CD4-positive, alpha-beta memory T cell (primary cell): ENCODE measurements at regions not wholly inside any gene's neighbourhood (a gene's known extent, or its start where the extent isn't known, plus 50 kb on each side); places are given as distances from the start of the nearest gene placed in this dataset.

ENCODE experiments used
- CTCF ChIA-PET: fragments of 350-600 bp; sonication (Branson Sonifier 250); formaldehyde crosslinking; loops from one replicate; lab custom pipeline; 2021; ENCODE audit warnings: inconsistent platforms; ENCODE audit not compliant: partially characterized antibody; lab: Charles Lee
- POLR2A ChIA-PET: fragments of 350-600 bp; sonication (Branson Sonifier 250); formaldehyde crosslinking; loops from one replicate; lab custom pipeline; 2021; ENCODE audit not compliant: partially characterized antibody; lab: Charles Lee
- DNase-seq, 5 donors: peaks; one replicate each; pipeline versions ENCODE4 v3.0.0 to v3.0.0-alpha.2; 2020 to 2022; ENCODE audit warnings: mixed read lengths in 1 of 5
- H3K27ac ChIP-seq: one replicate; pipeline ENCODE4 v1.7.0; 2013; ENCODE audit warnings: low read depth, low read length
- H3K27me3 ChIP-seq: 2 replicates; pipeline ENCODE4 v1.7.0; 2013; ENCODE audit warnings: mild to moderate bottlenecking, low read length, moderate library complexity; ENCODE audit not compliant: insufficient read depth
- H3K36me3 ChIP-seq: 2 replicates; pipeline ENCODE4 v1.7.0; 2013; ENCODE audit warnings: mild to moderate bottlenecking, low read length, moderate library complexity; ENCODE audit not compliant: insufficient read depth
- H3K4me1 ChIP-seq: 2 replicates; pipeline ENCODE4 v1.7.0; 2013; ENCODE audit warnings: mild to moderate bottlenecking, low read length, moderate library complexity; ENCODE audit not compliant: insufficient read depth
- H3K4me3 ChIP-seq, 2 donors: one replicate each; pipeline ENCODE4 v1.7.0; 2013; ENCODE audit warnings: low read length in 2 of 2, mild to moderate bottlenecking in 1 of 2
- H3K9me3 ChIP-seq, 2 donors: one replicate each; pipeline ENCODE4 v1.7.0; 2013; ENCODE audit warnings: low read length in 2 of 2, control low read depth in 1 of 2; ENCODE audit not compliant: control insufficient read depth in 1 of 2
- H3K27ac Mint-ChIP-seq, 7 donors: one replicate each; pipeline ENCODE4 v1.8.0; 2020 to 2021; ENCODE audit warnings: mixed read lengths in 7 of 7, mild to moderate bottlenecking in 6 of 7, inconsistent platforms in 3 of 7, moderate library complexity in 3 of 7
- H3K27me3 Mint-ChIP-seq, 2 donors: one replicate each; pipeline ENCODE4 v1.8.0; 2020 to 2021; ENCODE audit warnings: mixed read lengths in 2 of 2
- H3K36me3 Mint-ChIP-seq, 2 donors: one replicate each; pipeline ENCODE4 v1.8.0; 2020 to 2021; ENCODE audit warnings: mixed read lengths in 2 of 2, inconsistent platforms in 1 of 2, mild to moderate bottlenecking in 1 of 2
- H3K4me1 Mint-ChIP-seq, 4 donors: one replicate each; pipeline ENCODE4 v1.8.0; 2020 to 2021; ENCODE audit warnings: mixed read lengths in 4 of 4, mild to moderate bottlenecking in 1 of 4
- H3K4me3 Mint-ChIP-seq, 8 donors: one replicate each; pipeline ENCODE4 v1.8.0; 2020 to 2021; ENCODE audit warnings: mixed read lengths in 8 of 8, mild to moderate bottlenecking in 7 of 8, moderate library complexity in 6 of 8, inconsistent platforms in 3 of 8
- H3K9me3 Mint-ChIP-seq, 8 donors: one replicate each; pipeline ENCODE4 v1.8.0; 2020 to 2021; ENCODE audit warnings: mixed read lengths in 8 of 8, mild to moderate bottlenecking in 5 of 8, inconsistent platforms in 3 of 8, moderate library complexity in 1 of 8
- intact Hi-C: fragments of 100-400 bp; cut with micrococcal nuclease; formaldehyde crosslinking; loops from one replicate; pipeline ENCODE4 v1.15.1; 2023

DNA sequence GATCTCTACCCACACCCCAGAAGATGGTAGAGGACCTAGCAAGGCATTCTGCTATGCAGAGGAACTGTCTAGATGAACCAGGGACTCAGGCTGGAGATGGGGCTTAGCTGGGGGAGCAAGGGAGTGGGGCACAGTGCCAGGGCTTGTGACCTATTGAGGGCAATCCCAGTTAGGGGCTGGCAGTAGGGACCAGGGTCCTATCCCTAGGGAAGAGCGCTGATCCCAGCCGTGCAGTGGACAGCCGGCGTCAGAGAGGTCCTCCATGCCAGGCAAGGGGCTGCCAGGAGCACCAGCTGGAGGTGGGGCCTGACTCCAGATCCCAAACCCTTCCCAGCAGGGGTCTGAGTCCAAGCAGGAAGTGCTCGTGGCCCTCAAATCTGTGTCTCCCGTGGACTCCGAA is 52.7 kb upstream of the NEURL1B start:
- Histone ChIP-seq H3K36me3 (no peaks in the 10 kb centered on the region), H3K9me3 (no peaks in the 10 kb centered on the region), H3K4me1 (no peaks in the 10 kb centered on the region), H3K27me3 (no peaks in the 10 kb centered on the region), H3K4me3 (no peak overlapping the region), H3K27ac (no peak overlapping the region)
- CTCF ChIA-PET = no interaction called here
- H3K27ac Mint-ChIP-seq = no peak overlapping the region
- no peak for DNase-seq
- POLR2A ChIA-PET = no interaction called here
- no peak overlapping the region for H3K4me3 Mint-ChIP-seq
- H3K9me3 Mint-ChIP-seq = no peaks in the 10 kb centered on the region
- intact Hi-C loops = no loop called here
- H3K4me1 Mint-ChIP-seq = no peaks in the 10 kb centered on the region
- peaks cover 3 to 22% of the 10 kb centered on the region in 2 donors for H3K27me3 Mint-ChIP-seq
- H3K36me3 Mint-ChIP-seq = no peaks in the 10 kb centered on the region

DNA sequence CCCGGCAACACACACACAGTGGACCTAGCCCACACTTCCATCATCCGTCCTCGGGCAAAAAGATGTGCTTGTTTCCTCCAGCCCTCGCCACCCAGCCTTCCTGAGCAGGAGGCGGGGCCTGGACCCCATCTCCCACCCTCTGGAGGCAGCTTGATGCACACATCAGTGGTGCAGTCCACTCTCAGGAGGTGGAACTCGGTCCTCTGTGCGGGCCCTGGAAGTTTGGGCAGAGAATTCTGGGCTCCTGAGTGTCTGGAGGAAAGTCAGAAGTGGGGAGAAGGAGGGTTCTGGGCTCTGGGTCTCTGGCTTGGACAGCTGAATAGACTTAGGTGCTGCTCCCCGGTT is 54.0 kb upstream of the NEURL1B start:
- ChIA-PET POLR2A (no interaction called here), CTCF (no interaction called here)
- no peak for DNase-seq
- H3K4me1 Mint-ChIP-seq = no peaks in the 10 kb centered on the region
- H3K27me3 ChIP-seq = no peaks in the 10 kb centered on the region
- H3K27ac Mint-ChIP-seq = no peak overlapping the region
- no peak overlapping the region for H3K4me3 Mint-ChIP-seq
- peaks cover 7 to 24% of the 10 kb centered on the region in 2 donors for H3K27me3 Mint-ChIP-seq
- intact Hi-C loops = no loop called here
- no peak overlapping the region for H3K4me3 ChIP-seq
- H3K4me1 ChIP-seq = no peaks in the 10 kb centered on the region
- H3K9me3 Mint-ChIP-seq = no peaks in the 10 kb centered on the region
- H3K36me3 Mint-ChIP-seq = no peaks in the 10 kb centered on the region
- H3K36me3 ChIP-seq = no peaks in the 10 kb centered on the region
- H3K27ac ChIP-seq = no peak overlapping the region
- no peaks in the 10 kb centered on the region for H3K9me3 ChIP-seq

DNA sequence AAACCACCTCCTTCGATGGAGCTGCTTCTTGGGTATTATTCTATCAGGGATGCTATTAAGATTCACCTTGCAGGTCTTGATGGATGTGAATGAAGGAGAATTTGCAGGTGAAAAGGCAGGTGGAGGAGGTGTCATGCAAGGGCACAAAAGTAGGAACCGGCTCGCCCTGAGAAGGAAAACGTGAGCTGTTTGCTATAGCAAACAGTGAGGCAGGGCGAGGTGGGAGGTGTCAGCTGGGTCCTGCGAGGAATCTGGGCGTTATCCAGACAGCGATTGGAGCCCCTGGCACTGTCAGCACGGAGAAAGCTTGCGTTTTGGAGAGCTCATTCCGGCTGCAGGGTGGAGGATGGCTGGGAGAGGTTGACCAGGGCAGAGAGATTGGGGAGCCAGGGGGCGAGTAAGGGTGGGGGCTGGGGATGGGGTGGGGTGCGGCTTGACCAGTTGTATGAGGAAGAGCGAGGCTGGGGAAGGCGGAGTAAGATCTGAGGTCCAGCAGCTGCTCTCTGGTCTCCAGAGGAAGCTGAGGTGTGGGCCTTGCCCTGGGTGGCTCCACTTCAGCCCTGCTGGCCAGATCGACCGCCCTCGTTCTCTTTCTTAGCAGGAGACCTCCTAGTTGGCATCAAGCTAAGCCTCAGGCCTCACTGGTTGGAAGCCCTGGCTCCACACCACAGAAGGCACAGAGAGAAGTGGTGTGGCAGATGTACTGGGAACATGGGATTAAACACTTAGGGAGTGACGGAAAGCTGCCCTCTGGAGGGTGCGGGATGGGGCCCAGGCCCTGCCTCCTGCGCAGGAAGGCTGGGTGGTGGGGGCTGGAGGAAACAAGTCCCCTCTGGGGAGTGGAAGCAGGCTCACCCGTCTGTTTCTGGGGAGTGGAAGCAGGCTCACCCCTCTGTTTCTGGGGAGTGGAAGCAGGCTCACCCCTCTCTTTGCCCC is 54.7 kb upstream of the NEURL1B start:
- CTCF ChIA-PET = no interaction called here

DNA sequence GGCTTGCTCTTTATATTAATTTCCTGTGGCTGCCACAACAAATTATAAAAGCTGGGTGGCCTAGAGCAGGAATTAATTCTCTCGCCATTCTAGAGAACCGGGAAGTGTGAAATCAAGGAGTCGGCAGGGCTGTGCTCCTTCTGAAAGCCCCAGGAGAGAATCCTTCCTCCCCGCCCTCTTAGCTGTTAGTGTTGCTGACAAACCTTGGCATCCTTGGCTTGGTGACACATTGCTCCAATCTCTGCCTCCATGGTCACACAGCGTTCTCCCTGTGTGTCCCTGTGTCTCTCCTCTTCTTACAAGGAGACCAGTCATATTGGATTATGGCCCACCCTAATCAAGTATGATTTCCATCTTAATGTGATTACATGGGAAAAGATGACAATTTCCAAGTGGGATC is 55.9 kb upstream of the NEURL1B start:
- intact Hi-C loops = no loop called here
- H3K4me3 Mint-ChIP-seq = no peak overlapping the region
- no peaks in the 10 kb centered on the region for H3K9me3 ChIP-seq
- H3K4me1 Mint-ChIP-seq = no peaks in the 10 kb centered on the region
- H3K27ac ChIP-seq = no peak overlapping the region
- no peaks in the 10 kb centered on the region for H3K36me3 ChIP-seq
- DNase-seq = no peak
- H3K27me3 Mint-ChIP-seq = peaks cover 10 to 25% of the 10 kb centered on the region in 2 donors
- ChIA-PET POLR2A (no interaction called here), CTCF (no interaction called here)
- H3K9me3 Mint-ChIP-seq = peaks cover 0 to 2% (median 0%) of the 10 kb centered on the region in 8 donors
- no peaks in the 10 kb centered on the region for H3K4me1 ChIP-seq
- H3K4me3 ChIP-seq = no peak overlapping the region
- H3K27me3 ChIP-seq = no peaks in the 10 kb centered on the region
- no peaks in the 10 kb centered on the region for H3K36me3 Mint-ChIP-seq
- H3K27ac Mint-ChIP-seq = no peak overlapping the region

More for the DNA sequence above, 54.7 kb upstream of the NEURL1B start:
- peaks cover 7 to 25% of the 10 kb centered on the region in 2 donors for H3K27me3 Mint-ChIP-seq
- intact Hi-C loops = no loop called here
- Histone ChIP-seq H3K4me3 (no peak overlapping the region), H3K9me3 (no peaks in the 10 kb centered on the region), H3K36me3 (no peaks in the 10 kb centered on the region), H3K4me1 (no peaks in the 10 kb centered on the region), H3K27me3 (no peaks in the 10 kb centered on the region), H3K27ac (no peak overlapping the region)
- H3K9me3 Mint-ChIP-seq = no peaks in the 10 kb centered on the region
- no peak overlapping the region for H3K4me3 Mint-ChIP-seq
- DNase-seq = no peak
- H3K27ac Mint-ChIP-seq = no peak overlapping the region
- no peaks in the 10 kb centered on the region for H3K36me3 Mint-ChIP-seq
- POLR2A ChIA-PET = no interaction called here
- no peaks in the 10 kb centered on the region for H3K4me1 Mint-ChIP-seq

DNA sequence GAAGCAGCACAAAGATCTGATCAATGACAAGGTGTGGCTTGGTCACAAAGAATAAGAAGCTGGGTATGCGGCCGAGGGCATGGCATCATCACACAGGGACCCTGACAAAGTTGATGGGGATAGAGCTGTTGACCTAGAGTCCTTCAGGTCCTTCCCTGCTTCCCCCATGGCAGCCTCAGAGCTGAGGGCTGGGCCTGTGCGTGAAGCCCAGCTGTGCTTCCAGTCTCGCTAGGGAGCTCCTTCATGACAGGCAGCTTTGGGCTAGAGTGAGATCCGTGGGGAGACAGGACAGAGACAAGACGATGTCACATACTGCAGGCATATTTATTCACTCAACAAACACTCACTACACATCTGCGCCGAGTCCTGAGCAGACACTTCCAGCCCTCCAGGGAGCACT is 56.4 kb upstream of the NEURL1B start:
- H3K27me3 ChIP-seq = no peaks in the 10 kb centered on the region
- Mint-ChIP-seq H3K9me3 (peaks cover 0 to 2% (median 0%) of the 10 kb centered on the region in 8 donors), H3K27me3 (peaks cover 14 to 26% of the 10 kb centered on the region in 2 donors), H3K27ac (no peak overlapping the region), H3K4me1 (no peaks in the 10 kb centered on the region), H3K4me3 (no peak overlapping the region), H3K36me3 (no peaks in the 10 kb centered on the region)
- H3K36me3 ChIP-seq = no peaks in the 10 kb centered on the region
- ChIA-PET POLR2A (no interaction called here), CTCF (no interaction called here)
- no peaks in the 10 kb centered on the region for H3K4me1 ChIP-seq
- no peak overlapping the region for H3K27ac ChIP-seq
- H3K4me3 ChIP-seq = no peak overlapping the region
- intact Hi-C loops = no loop called here
- H3K9me3 ChIP-seq = no peaks in the 10 kb centered on the region
- DNase-seq = no peak

DNA sequence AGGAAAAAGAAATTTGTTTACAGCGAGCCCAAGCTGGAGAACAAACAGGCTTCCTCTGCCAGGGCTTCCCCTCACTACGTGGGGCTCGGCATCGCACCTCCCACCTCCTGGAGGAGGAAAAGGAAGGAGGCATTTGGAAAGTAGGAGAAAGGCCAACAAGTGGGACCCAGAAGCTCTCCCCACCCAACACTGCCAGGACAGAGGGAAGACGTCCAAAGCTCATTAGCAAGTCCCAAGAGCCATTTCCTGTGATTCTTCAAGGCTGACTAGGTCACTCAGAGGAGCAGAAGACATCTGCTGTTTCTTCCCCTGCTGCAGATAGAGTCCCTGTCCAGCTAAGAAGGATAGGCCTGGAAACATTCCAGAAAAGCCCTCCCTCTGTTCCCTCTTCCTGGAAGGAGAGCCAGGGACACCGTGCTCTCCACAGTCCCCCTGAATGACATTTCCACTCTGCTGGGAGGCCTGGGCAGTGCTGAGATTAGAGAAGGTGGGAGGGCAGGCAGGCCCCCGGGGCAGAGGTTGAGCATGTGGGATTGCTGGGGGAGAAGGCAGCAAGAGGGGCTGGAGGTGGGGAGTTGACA is 57.0 kb upstream of the NEURL1B start:
- Mint-ChIP-seq H3K4me3 (no peak overlapping the region), H3K27me3 (peaks cover 14 to 26% of the 10 kb centered on the region in 2 donors), H3K4me1 (no peaks in the 10 kb centered on the region), H3K9me3 (peaks cover 0 to 2% (median 0%) of the 10 kb centered on the region in 8 donors), H3K36me3 (no peaks in the 10 kb centered on the region), H3K27ac (no peak overlapping the region)
- Histone ChIP-seq H3K36me3 (no peaks in the 10 kb centered on the region), H3K27me3 (no peaks in the 10 kb centered on the region), H3K9me3 (no peaks in the 10 kb centered on the region), H3K27ac (no peak overlapping the region), H3K4me1 (no peaks in the 10 kb centered on the region), H3K4me3 (no peak overlapping the region)
- POLR2A ChIA-PET = no interaction called here
- intact Hi-C loops = no loop called here
- CTCF ChIA-PET = no interaction called here
- no peak for DNase-seq

DNA sequence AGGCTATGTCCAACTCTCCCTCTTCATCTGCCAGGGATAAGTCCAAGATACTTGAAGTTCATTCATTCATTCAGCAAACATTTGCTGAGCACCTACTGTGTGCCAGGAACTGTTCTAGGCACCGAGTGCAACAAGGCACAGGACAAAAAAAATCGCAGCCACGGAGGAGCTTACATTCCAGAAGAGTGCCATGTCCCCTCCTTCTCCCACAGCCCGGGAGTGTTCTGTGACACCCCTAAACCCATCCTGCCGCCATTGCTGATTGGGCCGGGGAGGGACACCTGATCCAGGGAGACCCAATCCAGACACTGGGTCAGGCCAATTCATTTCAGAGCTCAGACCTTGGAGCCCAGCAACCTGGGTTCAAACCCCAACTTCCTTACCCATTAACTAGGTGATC is 58.1 kb upstream of the NEURL1B start:
- Histone ChIP-seq H3K36me3 (no peaks in the 10 kb centered on the region), H3K27ac (no peak overlapping the region), H3K4me1 (no peaks in the 10 kb centered on the region), H3K4me3 (no peak overlapping the region), H3K9me3 (no peaks in the 10 kb centered on the region), H3K27me3 (no peaks in the 10 kb centered on the region)
- no peaks in the 10 kb centered on the region for H3K36me3 Mint-ChIP-seq
- no peak for DNase-seq
- intact Hi-C loops = no loop called here
- H3K4me3 Mint-ChIP-seq = no peak overlapping the region
- no peak overlapping the region for H3K27ac Mint-ChIP-seq
- H3K27me3 Mint-ChIP-seq = peaks cover 14 to 26% of the 10 kb centered on the region in 2 donors
- CTCF ChIA-PET = no interaction called here
- H3K4me1 Mint-ChIP-seq = no peaks in the 10 kb centered on the region
- H3K9me3 Mint-ChIP-seq = peaks cover 0 to 2% (median 0%) of the 10 kb centered on the region in 8 donors
- POLR2A ChIA-PET = no interaction called here
